H1 (cell line): ENCODE measurements at regions not wholly inside any gene's neighbourhood (a gene's known extent, or its start where the extent isn't known, plus 50 kb on each side); places are given as distances from the start of the nearest gene placed in this dataset.

Experiments
- ATF3 ChIP-seq: IDR thresholded peaks from 2 replicates; pipeline ENCODE4 v1.6.1; 2011; ENCODE audit warnings: low read depth, mild to moderate bottlenecking, low read length; ENCODE audit not compliant: insufficient read depth
- CBX8 ChIP-seq: fragments of 300-800, 300-1000 bp; sonication (generic); IDR thresholded peaks from 2 replicates; pipeline ENCODE4 v1.7.1; 2016; ENCODE audit warnings: low read depth, low read length, borderline replicate concordance
- CTCF ChIP-seq, 3 experiments: IDR thresholded peaks; 1 replicate in 2 of 3; 2 replicates in 1 of 3; pipeline versions ENCODE4 v1.5.1 to v1.6.1; 2011; ENCODE audit warnings: low read length in 3 of 3, mild to moderate bottlenecking in 3 of 3, inconsistent platforms in 2 of 3, low read depth in 1 of 3, moderate library complexity in 1 of 3; ENCODE audit not compliant: insufficient read depth in 1 of 3; ENCODE audit errors: control extremely low read depth in 1 of 3
- EZH2 ChIP-seq: fragments of 200-600 bp; sonication (generic); IDR thresholded peaks from 2 replicates; pipeline ENCODE4 v1.7.1; 2012; ENCODE audit warnings: low read depth, mild to moderate bottlenecking, moderate library complexity, low read length, inconsistent platforms; ENCODE audit not compliant: severe bottlenecking
- MAX ChIP-seq: IDR thresholded peaks from 2 replicates; pipeline ENCODE4 v1.6.1; 2012; ENCODE audit warnings: inconsistent platforms
- POLR2A ChIP-seq, 2 experiments: IDR thresholded peaks; 1 replicate in 1 of 2; 2 replicates in 1 of 2; pipeline ENCODE4 v1.6.1; 2011; ENCODE audit warnings: low read depth in 2 of 2, low read length in 2 of 2, mild to moderate bottlenecking in 2 of 2; ENCODE audit errors: control extremely low read depth in 1 of 2
- POLR2AphosphoS5 ChIP-seq: IDR thresholded peaks from 2 replicates; pipeline ENCODE4 v1.6.1; 2011; ENCODE audit warnings: low read depth, low read length
- SIN3A ChIP-seq, 2 experiments: IDR thresholded peaks in 1 of 2; conservative IDR thresholded peaks in 1 of 2; 2 replicates each; pipeline ENCODE4 v1.6.1; 2011 to 2012; ENCODE audit warnings: low read length in 2 of 2, improper control_type of control experiment in 1 of 2, low read depth in 1 of 2, mild to moderate bottlenecking in 1 of 2
- SIX5 ChIP-seq: IDR thresholded peaks from 2 replicates; pipeline ENCODE4 v1.6.1; 2011; ENCODE audit warnings: mild to moderate bottlenecking, low read depth, low read length
- SP1 ChIP-seq: IDR thresholded peaks from 2 replicates; pipeline ENCODE4 v1.6.1; 2011; ENCODE audit warnings: low read depth, low read length
- SP2 ChIP-seq: IDR thresholded peaks from 2 replicates; pipeline ENCODE4 v1.6.1; 2012; ENCODE audit warnings: mild to moderate bottlenecking, low read length, inconsistent platforms
- TAF1 ChIP-seq: IDR thresholded peaks from 2 replicates; pipeline ENCODE4 v1.6.1; 2011; ENCODE audit warnings: mild to moderate bottlenecking, low read depth, low read length
- YY1 ChIP-seq: IDR thresholded peaks from 2 replicates; pipeline ENCODE4 v1.6.1; 2011; ENCODE audit warnings: low read depth, mild to moderate bottlenecking, low read length
- ZNF274 ChIP-seq: IDR thresholded peaks from 2 replicates; pipeline ENCODE4 v1.7.0; 2012; ENCODE audit warnings: low read length, borderline replicate concordance; ENCODE audit errors: extremely low read depth

- TF ChIP-seq EZH2 (no peak), POLR2A (IDR thresholded peaks at IDR 0.05; ENCODE audit: control extremely low read depth in 1 of 2, low read depth in 2 of 2, low read length in 2 of 2) (no peak), CTCF (IDR thresholded peaks at IDR 0.05; ENCODE audit: control extremely low read depth in 1 of 3, insufficient read depth in 1 of 3, low read depth in 1 of 3, low read length in 3 of 3) (no peak), CBX8 (no peak), MAX (no peak), SIN3A (conservative IDR thresholded peaks at IDR 0.05 in 1 of 2, IDR thresholded peaks at IDR 0.05 in 1 of 2; ENCODE audit: low read depth in 1 of 2, low read length in 2 of 2) (no peak), SP1 (no peak), TAF1 (no peak), SP2 (no peak), ZNF274 (no peak), POLR2AphosphoS5 (no peak), ATF3 (no peak), YY1 (no peak), SIX5 (no peak)
Observed at GRCh38 chr10:28135258-28135657, 136.4 kb upstream of the ODAD2 start.
